ENCODE measurements at regions not wholly inside any gene's neighbourhood (a gene's known extent, or its start where the extent isn't known, plus 50 kb on each side); places are given as distances from the start of the nearest gene placed in this dataset.

DNA sequence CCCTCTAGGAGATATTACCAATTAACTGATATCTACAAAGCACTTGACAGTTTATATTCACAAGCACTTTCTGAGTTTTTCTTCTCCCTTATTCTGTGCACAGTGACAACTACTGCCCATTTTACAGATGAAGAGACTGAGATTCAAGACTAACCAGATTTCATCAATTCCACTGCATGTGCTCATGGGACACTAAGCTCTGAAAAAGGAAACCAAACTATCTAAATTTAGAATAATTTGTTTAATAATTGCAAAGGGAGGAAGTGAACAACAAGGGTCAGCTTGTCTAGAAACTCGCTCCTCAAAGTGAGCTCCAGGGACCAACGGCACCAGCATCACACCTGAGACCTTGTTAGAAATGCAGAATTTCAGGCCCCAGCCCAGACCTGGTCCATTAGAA is 50.8 kb upstream of the MYLIP start:
- DNase-seq (no peak), ATAC-seq (replicated peaks in 1 of 4) (no peak)
- no peak overlapping the region for H3K27ac Mint-ChIP-seq
- peaks cover 2 to 11% of the 10 kb centered on the region in 2 donors for H3K27me3 Mint-ChIP-seq
- Histone ChIP-seq H3K27ac (ENCODE audit: low read length) (no peak overlapping the region), H3K4me1 (ENCODE audit: control insufficient read depth in 1 of 2, extremely low read depth in 1 of 2, insufficient read depth in 2 of 2, low read length in 2 of 2) (no peaks in the 10 kb centered on the region), H3K4me3 (ENCODE audit: control insufficient read depth in 1 of 2, extremely low read depth in 1 of 2, low read length in 1 of 2) (no peak overlapping the region), H3K27me3 (replicated peaks in 1 of 2; ENCODE audit: control insufficient read depth in 2 of 2, extremely low read depth in 1 of 2, insufficient read depth in 2 of 2, low read length in 1 of 2) (peaks cover 0 to 5% of the 10 kb centered on the region in 2 experiments), H3K9me3 (no peaks in the 10 kb centered on the region), H3K36me3 (ENCODE audit: control insufficient read depth in 2 of 2, extremely low read depth in 1 of 2, insufficient read depth in 1 of 2, low read length in 1 of 2) (no peaks in the 10 kb centered on the region)
- no peaks in the 10 kb centered on the region for H3K36me3 Mint-ChIP-seq
- no peaks in the 10 kb centered on the region for H3K4me1 Mint-ChIP-seq
- POLR2A ChIA-PET = no interaction called here
- no peak overlapping the region for H3K4me3 Mint-ChIP-seq
- WGBS (ENCODE audit: insufficient coverage) = 79% methylated on average over 2 of the region's 2 CpGs
- H3K9me3 Mint-ChIP-seq = no peaks in the 10 kb centered on the region
- CTCF ChIA-PET = no interaction called here

DNA sequence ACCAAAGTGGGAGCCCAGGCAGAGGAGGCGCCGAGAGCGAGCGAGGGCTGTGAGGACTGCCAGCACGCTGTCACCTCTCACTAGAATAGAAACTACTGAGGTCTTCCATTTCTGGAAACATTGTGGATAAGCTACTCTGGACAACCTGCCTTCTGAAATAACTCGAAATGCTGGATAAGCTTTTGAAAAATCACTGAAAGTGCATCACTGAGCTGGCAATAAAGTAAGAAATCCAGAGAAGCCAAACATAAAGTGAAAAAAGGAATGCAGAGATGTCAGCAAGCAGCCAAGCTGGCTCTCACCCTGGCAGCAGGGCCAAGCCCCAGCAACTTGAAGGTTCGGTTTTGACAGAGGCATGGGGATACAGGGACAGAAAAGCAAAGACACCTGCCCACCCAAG is 59.2 kb upstream of the MYLIP start:
- Mint-ChIP-seq H3K27ac (no peak overlapping the region), H3K4me3 (no peak overlapping the region), H3K27me3 (peaks cover 6 to 12% of the 10 kb centered on the region in 2 donors), H3K4me1 (no peaks in the 10 kb centered on the region), H3K9me3 (no peaks in the 10 kb centered on the region), H3K36me3 (no peaks in the 10 kb centered on the region)
- POLR2A ChIA-PET = no interaction called here
- CTCF ChIA-PET = no interaction called here
- Histone ChIP-seq H3K36me3 (ENCODE audit: control insufficient read depth in 2 of 2, extremely low read depth in 1 of 2, insufficient read depth in 1 of 2, low read length in 1 of 2) (no peaks in the 10 kb centered on the region), H3K4me3 (ENCODE audit: control insufficient read depth in 1 of 2, extremely low read depth in 1 of 2, low read length in 1 of 2) (no peak overlapping the region), H3K4me1 (ENCODE audit: control insufficient read depth in 1 of 2, extremely low read depth in 1 of 2, insufficient read depth in 2 of 2, low read length in 2 of 2) (no peaks in the 10 kb centered on the region), H3K9me3 (no peaks in the 10 kb centered on the region), H3K27ac (ENCODE audit: low read length) (no peak overlapping the region), H3K27me3 (replicated peaks in 1 of 2; ENCODE audit: control insufficient read depth in 2 of 2, extremely low read depth in 1 of 2, insufficient read depth in 2 of 2, low read length in 1 of 2) (peaks cover 0 to 11% of the 10 kb centered on the region in 2 experiments)
- 95% methylated on average over 7 of the region's 7 CpGs for WGBS (ENCODE audit: insufficient coverage)
- no peak for ATAC-seq (replicated peaks in 1 of 4)
- DNase-seq = no peak

DNA sequence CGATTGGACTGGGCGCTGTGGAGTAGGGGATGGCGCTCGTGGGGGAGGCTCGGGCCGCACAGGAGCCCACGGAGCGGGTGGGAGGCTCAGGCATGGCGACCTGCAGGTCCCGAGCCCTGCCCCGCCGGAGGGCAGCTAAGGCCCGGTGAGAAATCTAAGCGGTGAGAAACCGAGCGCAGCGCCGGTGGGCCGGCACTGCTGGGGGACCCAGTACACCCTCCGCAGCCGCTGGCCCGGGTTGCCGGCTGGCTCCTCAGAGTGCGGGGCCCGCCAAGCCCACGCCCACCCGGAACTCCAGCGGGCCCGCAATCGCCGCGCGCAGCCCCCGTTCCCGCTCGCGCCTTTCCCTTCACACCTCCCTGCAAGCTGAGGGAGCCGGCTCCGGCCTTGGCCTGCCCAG is 59.7 kb upstream of the MYLIP start:
- H3K27ac ChIP-seq (ENCODE audit: low read length) = no peak overlapping the region
- Mint-ChIP-seq H3K9me3 (no peaks in the 10 kb centered on the region), H3K27ac (no peak overlapping the region)

DNA sequence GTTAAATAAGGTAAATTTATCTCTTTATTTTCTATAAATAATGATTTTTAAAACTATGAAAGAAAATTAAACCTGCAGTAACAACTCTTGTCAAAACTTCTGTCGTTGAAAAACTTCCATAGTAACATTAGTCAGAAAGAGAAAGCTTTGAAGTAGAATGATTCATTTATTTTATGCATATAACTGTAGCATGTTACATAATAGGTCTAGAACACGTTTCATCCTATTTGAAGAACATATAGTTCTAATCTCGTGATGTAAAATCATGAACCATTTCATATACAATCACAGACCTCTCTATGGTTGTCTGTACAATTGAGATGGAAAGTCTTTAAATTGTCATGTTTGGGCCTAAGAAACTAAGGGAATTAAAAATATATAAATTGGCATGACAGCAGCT is 61.3 kb upstream of the MYLIP start:
- Mint-ChIP-seq H3K9me3 (no peaks in the 10 kb centered on the region), H3K27me3 (peaks cover 4% of the 10 kb centered on the region in 2 donors), H3K27ac (no peak overlapping the region), H3K4me1 (no peaks in the 10 kb centered on the region), H3K36me3 (no peaks in the 10 kb centered on the region), H3K4me3 (no peak overlapping the region)
- Histone ChIP-seq H3K4me1 (ENCODE audit: control insufficient read depth in 1 of 2, extremely low read depth in 1 of 2, insufficient read depth in 2 of 2, low read length in 2 of 2) (no peaks in the 10 kb centered on the region), H3K27me3 (replicated peaks in 1 of 2; ENCODE audit: control insufficient read depth in 2 of 2, extremely low read depth in 1 of 2, insufficient read depth in 2 of 2, low read length in 1 of 2) (peaks cover 0 to 6% of the 10 kb centered on the region in 2 experiments), H3K27ac (ENCODE audit: low read length) (no peak overlapping the region), H3K9me3 (no peaks in the 10 kb centered on the region), H3K36me3 (ENCODE audit: control insufficient read depth in 2 of 2, extremely low read depth in 1 of 2, insufficient read depth in 1 of 2, low read length in 1 of 2) (no peaks in the 10 kb centered on the region), H3K4me3 (ENCODE audit: control insufficient read depth in 1 of 2, extremely low read depth in 1 of 2, low read length in 1 of 2) (no peak overlapping the region)
- no peak for DNase-seq
- ATAC-seq (replicated peaks in 1 of 4) = no peak
- no CpG with 5 or more reads among the region's 3 CpGs for WGBS (ENCODE audit: insufficient coverage)
- ChIA-PET CTCF (no interaction called here), POLR2A (no interaction called here)

More for the DNA sequence above, 59.7 kb upstream of the MYLIP start:
- Histone ChIP-seq H3K27me3 (replicated peaks in 1 of 2; ENCODE audit: control insufficient read depth in 2 of 2, extremely low read depth in 1 of 2, insufficient read depth in 2 of 2, low read length in 1 of 2) (peaks cover 0 to 11% of the 10 kb centered on the region in 2 experiments), H3K36me3 (ENCODE audit: control insufficient read depth in 2 of 2, extremely low read depth in 1 of 2, insufficient read depth in 1 of 2, low read length in 1 of 2) (no peaks in the 10 kb centered on the region), H3K9me3 (no peaks in the 10 kb centered on the region), H3K4me3 (ENCODE audit: control insufficient read depth in 1 of 2, extremely low read depth in 1 of 2, low read length in 1 of 2) (no peak overlapping the region), H3K4me1 (ENCODE audit: control insufficient read depth in 1 of 2, extremely low read depth in 1 of 2, insufficient read depth in 2 of 2, low read length in 2 of 2) (no peaks in the 10 kb centered on the region)
- WGBS (ENCODE audit: insufficient coverage) = 93% methylated on average over 26 of the region's 39 CpGs
- Mint-ChIP-seq H3K36me3 (no peaks in the 10 kb centered on the region), H3K27me3 (peaks cover 6 to 12% of the 10 kb centered on the region in 2 donors), H3K4me1 (no peaks in the 10 kb centered on the region), H3K4me3 (no peak overlapping the region)
- ChIA-PET CTCF (no interaction called here), POLR2A (no interaction called here)
- DNase-seq = no peak
- ATAC-seq (replicated peaks in 1 of 4) = no peak

DNA sequence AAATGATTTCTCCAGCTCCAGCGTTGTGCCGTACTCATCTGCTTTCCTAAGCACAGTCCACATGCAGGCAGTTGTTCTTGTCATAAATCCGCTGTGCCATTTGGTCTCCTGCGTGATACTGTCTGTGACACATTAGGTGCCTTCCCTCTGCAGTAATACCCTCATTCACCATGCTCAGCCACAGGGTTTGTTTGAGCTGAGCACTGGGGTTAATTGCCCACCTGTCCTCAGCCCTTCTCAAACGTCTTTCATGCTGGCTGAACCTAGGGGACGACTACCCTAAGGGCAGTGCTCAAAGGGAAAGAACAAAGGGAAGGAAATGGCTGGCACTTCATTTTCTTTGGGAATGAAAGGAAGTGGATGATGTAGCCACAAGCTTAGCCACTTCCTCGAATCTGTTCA is 64.2 kb upstream of the MYLIP start:
- peaks cover 2 to 4% of the 10 kb centered on the region in 2 donors for H3K27me3 Mint-ChIP-seq
- H3K36me3 Mint-ChIP-seq = no peaks in the 10 kb centered on the region
- Histone ChIP-seq H3K27ac (ENCODE audit: low read length) (no peak overlapping the region), H3K27me3 (replicated peaks in 1 of 2; ENCODE audit: control insufficient read depth in 2 of 2, extremely low read depth in 1 of 2, insufficient read depth in 2 of 2, low read length in 1 of 2) (no peaks in the 10 kb centered on the region), H3K4me1 (ENCODE audit: control insufficient read depth in 1 of 2, extremely low read depth in 1 of 2, insufficient read depth in 2 of 2, low read length in 2 of 2) (no peaks in the 10 kb centered on the region), H3K4me3 (ENCODE audit: control insufficient read depth in 1 of 2, extremely low read depth in 1 of 2, low read length in 1 of 2) (no peak overlapping the region), H3K9me3 (no peaks in the 10 kb centered on the region), H3K36me3 (ENCODE audit: control insufficient read depth in 2 of 2, extremely low read depth in 1 of 2, insufficient read depth in 1 of 2, low read length in 1 of 2) (no peaks in the 10 kb centered on the region)
- no peaks in the 10 kb centered on the region for H3K4me1 Mint-ChIP-seq
- no peaks in the 10 kb centered on the region for H3K9me3 Mint-ChIP-seq
- H3K27ac Mint-ChIP-seq = no peak overlapping the region
- no peak overlapping the region for H3K4me3 Mint-ChIP-seq
- WGBS (ENCODE audit: insufficient coverage) = 61% methylated on average over 6 of the region's 7 CpGs
- no peak for ATAC-seq (replicated peaks in 1 of 4)
- DNase-seq = no peak
- CTCF ChIA-PET = no interaction called here
- POLR2A ChIA-PET = no interaction called here

DNA sequence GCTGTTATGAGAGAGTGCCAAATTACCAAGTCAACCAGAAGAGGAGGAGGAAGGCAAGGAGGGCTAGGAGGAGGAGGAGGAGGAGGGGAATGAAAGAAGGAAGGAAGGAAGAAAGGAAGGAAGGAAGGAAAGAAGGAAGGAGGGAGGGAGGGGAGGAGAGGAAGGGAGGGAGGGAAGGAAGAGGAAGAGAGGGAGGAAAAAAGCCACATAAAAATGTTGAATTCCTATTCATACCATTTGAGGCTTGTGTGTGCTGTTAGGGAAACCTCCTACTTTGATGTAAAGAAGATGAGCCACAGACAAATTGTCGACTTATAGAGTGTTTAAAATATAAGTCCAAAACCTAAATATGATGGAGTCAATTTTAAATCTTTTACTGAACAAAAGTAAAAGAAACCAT is 65.3 kb upstream of the MYLIP start:
- H3K9me3 ChIP-seq = no peaks in the 10 kb centered on the region
- no peak overlapping the region for H3K27ac ChIP-seq (ENCODE audit: low read length)
- Mint-ChIP-seq H3K27ac (no peak overlapping the region), H3K4me1 (no peaks in the 10 kb centered on the region), H3K27me3 (peaks cover 2 to 8% of the 10 kb centered on the region in 2 donors), H3K36me3 (no peaks in the 10 kb centered on the region), H3K9me3 (no peaks in the 10 kb centered on the region), H3K4me3 (no peak overlapping the region)
- ChIA-PET CTCF (no interaction called here), POLR2A (no interaction called here)
- H3K4me3 ChIP-seq (ENCODE audit: control insufficient read depth in 1 of 2, extremely low read depth in 1 of 2, low read length in 1 of 2) = no peak overlapping the region
- no peaks in the 10 kb centered on the region for H3K36me3 ChIP-seq (ENCODE audit: control insufficient read depth in 2 of 2, extremely low read depth in 1 of 2, insufficient read depth in 1 of 2, low read length in 1 of 2)
- no peaks in the 10 kb centered on the region for H3K4me1 ChIP-seq (ENCODE audit: control insufficient read depth in 1 of 2, extremely low read depth in 1 of 2, insufficient read depth in 2 of 2, low read length in 2 of 2)
- no peaks in the 10 kb centered on the region for H3K27me3 ChIP-seq (replicated peaks in 1 of 2; ENCODE audit: control insufficient read depth in 2 of 2, extremely low read depth in 1 of 2, insufficient read depth in 2 of 2, low read length in 1 of 2)
- WGBS (ENCODE audit: insufficient coverage) = no CpG with 5 or more reads among the region's 1 CpG
- DNase-seq = no peak
- no peak for ATAC-seq (replicated peaks in 1 of 4)

DNA sequence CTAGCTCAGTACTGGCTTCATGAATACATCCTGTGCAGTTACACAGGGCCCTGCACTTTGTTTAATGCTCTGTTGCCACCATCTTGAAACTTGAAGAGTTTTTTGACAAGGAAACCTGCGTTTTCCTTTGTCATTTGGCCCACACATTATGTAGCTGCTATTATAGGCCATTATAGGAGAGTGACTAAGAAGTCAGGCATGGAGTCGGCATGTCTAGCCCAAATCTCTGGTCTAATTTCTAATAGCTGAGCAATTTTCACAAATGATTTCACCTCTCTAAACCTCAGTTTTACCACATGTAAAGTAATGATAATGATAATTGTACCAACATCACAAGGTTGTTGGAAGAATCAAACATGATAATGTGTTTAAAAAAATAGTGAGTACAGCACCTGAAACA is 67.1 kb upstream of the MYLIP start:
- WGBS (ENCODE audit: insufficient coverage) = no CpG with 5 or more reads among the region's 2 CpGs
- no peak overlapping the region for H3K27ac Mint-ChIP-seq

More for the DNA sequence above, 67.1 kb upstream of the MYLIP start:
- H3K36me3 Mint-ChIP-seq = no peaks in the 10 kb centered on the region
- ChIA-PET CTCF (interaction anchor here in 1 of 2 donors (0.6 kb wide), 1 partner anchor 118 kb away, joined by 3 read pairs; no protein-coding TSS in a partner anchor), POLR2A (no interaction called here)
- no peak overlapping the region for H3K4me3 Mint-ChIP-seq
- DNase-seq (no peak), ATAC-seq (replicated peaks in 1 of 4) (no peak)
- Histone ChIP-seq H3K4me1 (ENCODE audit: control insufficient read depth in 1 of 2, extremely low read depth in 1 of 2, insufficient read depth in 2 of 2, low read length in 2 of 2) (no peaks in the 10 kb centered on the region), H3K36me3 (ENCODE audit: control insufficient read depth in 2 of 2, extremely low read depth in 1 of 2, insufficient read depth in 1 of 2, low read length in 1 of 2) (no peaks in the 10 kb centered on the region), H3K9me3 (no peaks in the 10 kb centered on the region), H3K4me3 (ENCODE audit: control insufficient read depth in 1 of 2, extremely low read depth in 1 of 2, low read length in 1 of 2) (no peak overlapping the region), H3K27me3 (replicated peaks in 1 of 2; ENCODE audit: control insufficient read depth in 2 of 2, extremely low read depth in 1 of 2, insufficient read depth in 2 of 2, low read length in 1 of 2) (no peaks in the 10 kb centered on the region), H3K27ac (ENCODE audit: low read length) (no peak overlapping the region)
- peaks cover 2 to 8% of the 10 kb centered on the region in 2 donors for H3K27me3 Mint-ChIP-seq
- H3K9me3 Mint-ChIP-seq = no peaks in the 10 kb centered on the region
- H3K4me1 Mint-ChIP-seq = no peaks in the 10 kb centered on the region
